HepG2 (cell line): ENCODE measurements at regions not wholly inside any gene's neighbourhood (a gene's known extent, or its start where the extent isn't known, plus 50 kb on each side); places are given as distances from the start of the nearest gene placed in this dataset.

Source experiments
- ARNTL ChIP-seq: sonication (generic); formaldehyde crosslinking; IDR thresholded peaks from 2 replicates; pipeline ENCODE4 v1.4.0; 2020; ENCODE audit warnings: mild to moderate bottlenecking, missing genetic modification reagents
- DNMT1 ChIP-seq: sonication (generic); formaldehyde crosslinking; IDR thresholded peaks from 2 replicates; pipeline ENCODE4 v1.5.1; 2020; ENCODE audit warnings: mild to moderate bottlenecking, missing genetic modification reagents
- EP300 ChIP-seq, 3 experiments: sonication (generic) in 1 of 3; formaldehyde crosslinking in 1 of 3; IDR thresholded peaks; 2 replicates each; pipeline versions ENCODE4 v1.5.1 to v1.6.1; 2011 to 2020; ENCODE audit warnings: low read depth in 2 of 3, low read length in 2 of 3, borderline replicate concordance in 1 of 3, improper control_type of control experiment in 1 of 3, mild to moderate bottlenecking in 1 of 3, missing genetic modification reagents in 1 of 3, moderate library complexity in 1 of 3
- FOSL2 ChIP-seq: sonication (generic); formaldehyde crosslinking; IDR thresholded peaks from 2 replicates; pipeline ENCODE4 v1.4.0; 2020; ENCODE audit warnings: missing genetic modification reagents
- HDAC1 ChIP-seq: sonication (generic); formaldehyde crosslinking; IDR thresholded peaks from 2 replicates; pipeline ENCODE4 v1.5.1; 2020; ENCODE audit warnings: mild to moderate bottlenecking, missing genetic modification reagents
- JUN ChIP-seq: sonication (generic); formaldehyde crosslinking; IDR thresholded peaks from 2 replicates; pipeline ENCODE4 v1.4.0; 2020; ENCODE audit warnings: mild to moderate bottlenecking, missing genetic modification reagents
- NAIF1 ChIP-seq: sonication (generic); formaldehyde crosslinking; IDR thresholded peaks from 2 replicates; pipeline ENCODE4 v1.5.0; 2020; ENCODE audit warnings: mild to moderate bottlenecking, missing genetic modification reagents, borderline replicate concordance
- REL ChIP-seq: sonication (generic); formaldehyde crosslinking; conservative IDR thresholded peaks from 2 replicates; pipeline ENCODE4 v1.8.0; 2022; ENCODE audit warnings: mild to moderate bottlenecking, missing genetic modification reagents, moderate library complexity
- SMARCE1 ChIP-seq: fragments of 450-650 bp; IDR thresholded peaks from 2 replicates; pipeline ENCODE4 v1.6.1; 2017; ENCODE audit warnings: borderline replicate concordance
- SOX5 ChIP-seq: IDR thresholded peaks from 2 replicates; pipeline ENCODE4 v1.6.1; 2016; ENCODE audit warnings: borderline replicate concordance
- ZNF180 ChIP-seq: sonication (generic); formaldehyde crosslinking; IDR thresholded peaks from 2 replicates; pipeline ENCODE4 v1.4.0; 2020; ENCODE audit warnings: low read depth, missing genetic modification reagents, borderline replicate concordance
- ZNF24 ChIP-seq: fragments of 450-650 bp; IDR thresholded peaks from 2 replicates; pipeline ENCODE4 v1.6.1; 2017; ENCODE audit warnings: antibody characterized with exemption, mild to moderate bottlenecking
- ZNF577 ChIP-seq: sonication (generic); formaldehyde crosslinking; IDR thresholded peaks from 2 replicates; pipeline ENCODE4 v1.4.0; 2020; ENCODE audit warnings: mild to moderate bottlenecking, low read depth, missing genetic modification reagents, borderline replicate concordance
- TF ChIP-seq, protein P1 (sequence below): sonication (generic); formaldehyde crosslinking; IDR thresholded peaks from 2 replicates; pipeline ENCODE4 v1.5.1; 2020; ENCODE audit warnings: mild to moderate bottlenecking, missing genetic modification reagents, borderline replicate concordance
- TF ChIP-seq, protein P2 (sequence below): sonication (generic); formaldehyde crosslinking; conservative IDR thresholded peaks from 2 replicates; pipeline ENCODE4 v1.8.0; 2022; ENCODE audit warnings: mild to moderate bottlenecking, moderate library complexity, missing genetic modification reagents
- TF ChIP-seq, protein P3 (sequence below): conservative IDR thresholded peaks from 2 replicates; pipeline ENCODE4 v1.6.1; 2018; ENCODE audit warnings: missing genetic modification reagents
- TF ChIP-seq, protein P4 (sequence below), 2 experiments: sonication (generic) in 1 of 2; formaldehyde crosslinking in 1 of 2; IDR thresholded peaks; 2 replicates each; pipeline versions ENCODE4 v1.4.0 to v1.6.1; 2016 to 2020; ENCODE audit warnings: borderline replicate concordance in 1 of 2, low read depth in 1 of 2, mild to moderate bottlenecking in 1 of 2, missing genetic modification reagents in 1 of 2
- TF ChIP-seq, protein P5 (sequence below): IDR thresholded peaks from 2 replicates; pipeline ENCODE4 v1.6.1; 2018; ENCODE audit warnings: missing genetic modification reagents, mild to moderate bottlenecking, missing compliant biosample characterization

DNA sequence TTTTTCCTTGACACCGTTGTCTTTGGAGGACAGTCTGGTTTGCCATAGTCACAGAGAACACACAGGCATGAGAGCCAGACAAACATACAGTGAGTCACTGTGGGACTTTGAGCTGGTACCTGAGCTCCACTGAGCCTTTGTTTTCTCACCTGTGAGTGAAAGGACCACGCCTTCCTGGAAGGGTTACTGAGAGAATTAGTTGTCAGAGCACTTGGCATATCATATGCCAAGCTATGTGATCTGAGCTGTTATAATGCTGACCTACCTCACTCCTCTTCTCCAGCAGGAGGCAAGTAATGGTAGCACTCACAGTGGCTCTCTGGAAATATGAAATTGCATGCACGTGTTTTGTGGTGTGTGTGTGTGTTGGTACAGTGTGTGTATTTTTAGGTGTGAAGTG, 59.7 kb downstream of the CXCL12 start (continued):
- TF ChIP-seq, protein P1, sequence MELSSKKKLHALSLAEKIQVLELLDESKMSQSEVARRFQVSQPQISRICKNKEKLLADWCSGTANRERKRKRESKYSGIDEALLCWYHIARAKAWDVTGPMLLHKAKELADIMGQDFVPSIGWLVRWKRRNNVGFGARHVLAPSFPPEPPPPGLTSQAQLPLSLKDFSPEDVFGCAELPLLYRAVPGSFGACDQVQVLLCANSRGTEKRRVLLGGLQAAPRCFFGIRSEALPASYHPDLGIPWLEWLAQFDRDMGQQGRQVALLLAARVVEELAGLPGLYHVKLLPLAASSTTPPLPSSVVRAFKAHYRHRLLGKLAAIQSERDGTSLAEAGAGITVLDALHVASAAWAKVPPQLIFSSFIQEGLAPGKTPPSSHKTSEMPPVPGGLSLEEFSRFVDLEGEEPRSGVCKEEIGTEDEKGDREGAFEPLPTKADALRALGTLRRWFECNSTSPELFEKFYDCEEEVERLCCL (CRISPR knock-in tag): no peak
- TF ChIP-seq FOSL2 (CRISPR knock-in tag): peak; percentile 97
- TF ChIP-seq ZNF180: no peak
- 0 out of 4 replicates have a peak, but pooled peaks of 1 of the 2 experiments have one; percentile 33 for TF ChIP-seq EP300 (IDR thresholded peaks at IDR 0.05; ENCODE audit: low read depth in 2 of 2, low read length in 2 of 2)
- TF ChIP-seq EP300 (CRISPR knock-in tag; IDR thresholded peaks at IDR 0.05; ENCODE audit: borderline replicate concordance): no peak
- no peak for TF ChIP-seq NAIF1 (CRISPR knock-in tag)
- TF ChIP-seq, protein P2, sequence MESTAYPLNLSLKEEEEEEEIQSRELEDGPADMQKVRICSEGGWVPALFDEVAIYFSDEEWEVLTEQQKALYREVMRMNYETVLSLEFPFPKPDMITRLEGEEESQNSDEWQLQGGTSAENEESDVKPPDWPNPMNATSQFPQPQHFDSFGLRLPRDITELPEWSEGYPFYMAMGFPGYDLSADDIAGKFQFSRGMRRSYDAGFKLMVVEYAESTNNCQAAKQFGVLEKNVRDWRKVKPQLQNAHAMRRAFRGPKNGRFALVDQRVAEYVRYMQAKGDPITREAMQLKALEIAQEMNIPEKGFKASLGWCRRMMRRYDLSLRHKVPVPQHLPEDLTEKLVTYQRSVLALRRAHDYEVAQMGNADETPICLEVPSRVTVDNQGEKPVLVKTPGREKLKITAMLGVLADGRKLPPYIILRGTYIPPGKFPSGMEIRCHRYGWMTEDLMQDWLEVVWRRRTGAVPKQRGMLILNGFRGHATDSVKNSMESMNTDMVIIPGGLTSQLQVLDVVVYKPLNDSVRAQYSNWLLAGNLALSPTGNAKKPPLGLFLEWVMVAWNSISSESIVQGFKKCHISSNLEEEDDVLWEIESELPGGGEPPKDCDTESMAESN (CRISPR knock-in tag): no peak
- TF ChIP-seq HDAC1 (CRISPR knock-in tag): peak; percentile 38; the same call in 1 of the 2 replicates
- TF ChIP-seq ARNTL (CRISPR knock-in tag): 0 out of 2 replicates have a peak, but pooled peaks have one; percentile 24
- no peak for TF ChIP-seq REL (CRISPR knock-in tag)
- no peak for TF ChIP-seq DNMT1
- TF ChIP-seq, protein P3, sequence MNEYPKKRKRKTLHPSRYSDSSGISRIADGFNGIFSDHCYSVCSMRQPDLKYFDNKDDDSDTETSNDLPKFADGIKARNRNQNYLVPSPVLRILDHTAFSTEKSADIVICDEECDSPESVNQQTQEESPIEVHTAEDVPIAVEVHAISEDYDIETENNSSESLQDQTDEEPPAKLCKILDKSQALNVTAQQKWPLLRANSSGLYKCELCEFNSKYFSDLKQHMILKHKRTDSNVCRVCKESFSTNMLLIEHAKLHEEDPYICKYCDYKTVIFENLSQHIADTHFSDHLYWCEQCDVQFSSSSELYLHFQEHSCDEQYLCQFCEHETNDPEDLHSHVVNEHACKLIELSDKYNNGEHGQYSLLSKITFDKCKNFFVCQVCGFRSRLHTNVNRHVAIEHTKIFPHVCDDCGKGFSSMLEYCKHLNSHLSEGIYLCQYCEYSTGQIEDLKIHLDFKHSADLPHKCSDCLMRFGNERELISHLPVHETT (CRISPR knock-in tag): no peak
- TF ChIP-seq SOX5 (CRISPR knock-in tag): peak; percentile 77
- no peak for TF ChIP-seq ZNF24
- TF ChIP-seq SMARCE1: no peak
- TF ChIP-seq, protein P4, sequence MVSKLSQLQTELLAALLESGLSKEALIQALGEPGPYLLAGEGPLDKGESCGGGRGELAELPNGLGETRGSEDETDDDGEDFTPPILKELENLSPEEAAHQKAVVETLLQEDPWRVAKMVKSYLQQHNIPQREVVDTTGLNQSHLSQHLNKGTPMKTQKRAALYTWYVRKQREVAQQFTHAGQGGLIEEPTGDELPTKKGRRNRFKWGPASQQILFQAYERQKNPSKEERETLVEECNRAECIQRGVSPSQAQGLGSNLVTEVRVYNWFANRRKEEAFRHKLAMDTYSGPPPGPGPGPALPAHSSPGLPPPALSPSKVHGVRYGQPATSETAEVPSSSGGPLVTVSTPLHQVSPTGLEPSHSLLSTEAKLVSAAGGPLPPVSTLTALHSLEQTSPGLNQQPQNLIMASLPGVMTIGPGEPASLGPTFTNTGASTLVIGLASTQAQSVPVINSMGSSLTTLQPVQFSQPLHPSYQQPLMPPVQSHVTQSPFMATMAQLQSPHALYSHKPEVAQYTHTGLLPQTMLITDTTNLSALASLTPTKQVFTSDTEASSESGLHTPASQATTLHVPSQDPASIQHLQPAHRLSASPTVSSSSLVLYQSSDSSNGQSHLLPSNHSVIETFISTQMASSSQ (IDR thresholded peaks at IDR 0.05; ENCODE audit: low read depth): no peak
- TF ChIP-seq, protein P4 (CRISPR knock-in tag; IDR thresholded peaks at IDR 0.05; ENCODE audit: borderline replicate concordance): no peak
- TF ChIP-seq JUN (CRISPR knock-in tag): peak; percentile 72; the same call in 1 of the 2 replicates
- TF ChIP-seq, protein P5, sequence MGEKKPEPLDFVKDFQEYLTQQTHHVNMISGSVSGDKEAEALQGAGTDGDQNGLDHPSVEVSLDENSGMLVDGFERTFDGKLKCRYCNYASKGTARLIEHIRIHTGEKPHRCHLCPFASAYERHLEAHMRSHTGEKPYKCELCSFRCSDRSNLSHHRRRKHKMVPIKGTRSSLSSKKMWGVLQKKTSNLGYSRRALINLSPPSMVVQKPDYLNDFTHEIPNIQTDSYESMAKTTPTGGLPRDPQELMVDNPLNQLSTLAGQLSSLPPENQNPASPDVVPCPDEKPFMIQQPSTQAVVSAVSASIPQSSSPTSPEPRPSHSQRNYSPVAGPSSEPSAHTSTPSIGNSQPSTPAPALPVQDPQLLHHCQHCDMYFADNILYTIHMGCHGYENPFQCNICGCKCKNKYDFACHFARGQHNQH: peak; percentile 52; the same call in 1 of the 2 replicates
- TF ChIP-seq ZNF577: no peak
